ENCODE measurements at regions not wholly inside any gene's neighbourhood (a gene's known extent, or its start where the extent isn't known, plus 50 kb on each side); places are given as distances from the start of the nearest gene placed in this dataset.
"Not testable (repeated sequence)": the region's sequence is repeated elsewhere in the genome, so short reads cannot be mapped to it uniquely, and the experiment has no call there.

DNA sequence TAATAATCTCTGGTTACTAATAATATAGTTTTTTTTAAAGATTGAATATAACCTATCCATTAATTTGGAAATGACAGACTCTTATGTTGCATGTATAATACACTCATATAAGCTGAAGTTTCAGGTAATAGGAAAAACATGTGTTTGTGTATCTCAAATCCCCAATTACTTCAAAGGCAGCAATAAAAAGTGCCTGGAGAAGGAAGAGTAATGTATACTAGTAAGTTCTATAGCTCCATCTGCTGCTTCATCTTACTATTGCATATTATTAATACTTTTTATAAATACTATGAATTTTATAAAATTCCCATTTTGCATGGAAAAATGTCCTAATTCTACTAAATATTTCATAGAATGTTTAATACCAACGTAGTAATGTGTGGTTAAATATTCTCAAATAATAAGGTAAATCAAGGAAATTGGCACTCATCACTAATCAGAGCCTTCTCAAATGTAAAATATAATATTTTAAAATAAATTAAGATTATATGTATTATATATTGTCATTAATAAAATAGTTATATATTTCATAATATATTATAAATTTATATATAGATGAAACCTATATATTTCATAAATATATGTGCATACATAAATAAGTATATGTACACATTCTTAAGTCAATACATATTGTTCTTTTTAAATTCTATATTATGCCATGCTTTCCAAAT is 311.9 kb downstream of the HGF start:
- no TSS peak for BruUV-seq (replicated peaks)

DNA sequence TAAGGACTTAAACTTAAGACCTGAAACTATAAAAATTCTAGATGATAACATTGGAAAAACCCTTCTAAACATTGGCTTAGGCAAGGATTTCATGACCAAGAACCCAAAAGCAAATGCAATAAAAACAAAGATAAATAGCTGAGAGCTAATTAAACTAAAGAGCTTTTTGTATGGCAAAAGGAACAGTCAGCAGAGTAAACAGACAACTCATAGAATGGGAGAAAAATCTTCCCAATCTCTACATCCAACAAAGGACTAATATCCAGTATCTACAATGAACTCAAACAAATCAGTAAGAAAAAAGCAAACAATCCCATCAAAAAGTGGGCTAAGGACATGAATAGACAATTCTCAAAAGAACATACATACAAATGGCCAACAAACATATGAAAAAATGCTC is 316.1 kb downstream of the HGF start:
- intact Hi-C loops (cut with micrococcal nuclease); H3K79me2 ChIP-seq (ENCODE audit: control insufficient read depth, insufficient read depth, low read length); H3K27ac ChIP-seq (ENCODE audit: insufficient read depth, low read depth, low read length); H3K4me3 ChIP-seq (replicated peaks in 1 of 3; ENCODE audit: insufficient read depth in 1 of 3, low read depth in 1 of 3, low read length in 3 of 3); POLR2A ChIA-PET; H4K20me1 ChIP-seq (replicated peaks; ENCODE audit: control insufficient read depth, extremely low read depth, insufficient read depth, low read length); dilution Hi-C loops (cut with MboI; ENCODE audit: extremely low pct_ligation_motif_present, low sequenced_read_pairs); H3K9me1 ChIP-seq (replicated peaks; ENCODE audit: control insufficient read depth, extremely low read depth, insufficient read depth, low read length); FAIRE-seq; H3K4me2 ChIP-seq (ENCODE audit: insufficient read depth, low read length); H3K9me3 ChIP-seq (replicated peaks; ENCODE audit: control insufficient read depth, insufficient read depth, low read length); H2AFZ ChIP-seq (ENCODE audit: low read depth, low read length); BruUV-seq (replicated peaks); CTCF ChIA-PET; DNase-seq (ENCODE audit: low read depth, low spot score); H3K27me3 ChIP-seq (ENCODE audit: control insufficient read depth in 2 of 2, insufficient read depth in 2 of 2, low read length in 2 of 2); H3K4me1 ChIP-seq (ENCODE audit: control insufficient read depth, extremely low read depth, insufficient read depth, low read length); H3K36me3 ChIP-seq (ENCODE audit: control insufficient read depth in 2 of 2, extremely low read depth in 1 of 2, insufficient read depth in 2 of 2, low read length in 2 of 2); H3K9ac ChIP-seq (replicated peaks; ENCODE audit: extremely low read depth, insufficient read depth, low read length): not testable (repeated sequence)

More for the DNA sequence above, 311.9 kb downstream of the HGF start:
- peak; percentile 10 for DNase-seq (ENCODE audit: low read depth, low spot score)
- H4K20me1 ChIP-seq (replicated peaks; ENCODE audit: control insufficient read depth, extremely low read depth, insufficient read depth, low read length): no peaks in the 10 kb centered on the region
- no peak overlapping the region for H3K27ac ChIP-seq (ENCODE audit: insufficient read depth, low read depth, low read length)
- no peak overlapping the region for H2AFZ ChIP-seq (ENCODE audit: low read depth, low read length)
- TF ChIP-seq POLR2AphosphoS5 (IDR thresholded peaks at IDR 0.05; ENCODE audit: insufficient read depth, low read depth, low read length): no peak
- no peak for TF ChIP-seq FOS (IDR thresholded peaks at IDR 0.05; ENCODE audit: borderline replicate concordance, insufficient read depth, low read length)
- no peak for TF ChIP-seq JUN (IDR thresholded peaks at IDR 0.05; ENCODE audit: borderline replicate concordance, insufficient read depth, insufficient read length, low read depth)
- no peak for TF ChIP-seq EZH2 (IDR thresholded peaks at IDR 0.05; ENCODE audit: borderline replicate concordance, low read depth, low read length, severe bottlenecking)
- TF ChIP-seq, protein P1, sequence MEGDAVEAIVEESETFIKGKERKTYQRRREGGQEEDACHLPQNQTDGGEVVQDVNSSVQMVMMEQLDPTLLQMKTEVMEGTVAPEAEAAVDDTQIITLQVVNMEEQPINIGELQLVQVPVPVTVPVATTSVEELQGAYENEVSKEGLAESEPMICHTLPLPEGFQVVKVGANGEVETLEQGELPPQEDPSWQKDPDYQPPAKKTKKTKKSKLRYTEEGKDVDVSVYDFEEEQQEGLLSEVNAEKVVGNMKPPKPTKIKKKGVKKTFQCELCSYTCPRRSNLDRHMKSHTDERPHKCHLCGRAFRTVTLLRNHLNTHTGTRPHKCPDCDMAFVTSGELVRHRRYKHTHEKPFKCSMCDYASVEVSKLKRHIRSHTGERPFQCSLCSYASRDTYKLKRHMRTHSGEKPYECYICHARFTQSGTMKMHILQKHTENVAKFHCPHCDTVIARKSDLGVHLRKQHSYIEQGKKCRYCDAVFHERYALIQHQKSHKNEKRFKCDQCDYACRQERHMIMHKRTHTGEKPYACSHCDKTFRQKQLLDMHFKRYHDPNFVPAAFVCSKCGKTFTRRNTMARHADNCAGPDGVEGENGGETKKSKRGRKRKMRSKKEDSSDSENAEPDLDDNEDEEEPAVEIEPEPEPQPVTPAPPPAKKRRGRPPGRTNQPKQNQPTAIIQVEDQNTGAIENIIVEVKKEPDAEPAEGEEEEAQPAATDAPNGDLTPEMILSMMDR (IDR thresholded peaks at IDR 0.05; ENCODE audit: extremely low read depth in 1 of 2, insufficient read depth in 1 of 2, low read depth in 1 of 2, low read length in 2 of 2): peak; percentile 12 to 20
- TF ChIP-seq, protein P2, sequence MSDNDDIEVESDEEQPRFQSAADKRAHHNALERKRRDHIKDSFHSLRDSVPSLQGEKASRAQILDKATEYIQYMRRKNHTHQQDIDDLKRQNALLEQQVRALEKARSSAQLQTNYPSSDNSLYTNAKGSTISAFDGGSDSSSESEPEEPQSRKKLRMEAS (IDR thresholded peaks at IDR 0.05; ENCODE audit: insufficient read depth, insufficient read length): no peak
- no peak for TF ChIP-seq MYC (IDR thresholded peaks at IDR 0.05; ENCODE audit: low read depth, low read length)
- no peak for TF ChIP-seq POLR2A (IDR thresholded peaks at IDR 0.05; ENCODE audit: low read depth, low read length)
- no peak for TF ChIP-seq GATA2 (IDR thresholded peaks at IDR 0.05; ENCODE audit: insufficient read depth, insufficient read length, low read depth, low read length)
- no peaks in the 10 kb centered on the region for H3K4me1 ChIP-seq (ENCODE audit: control insufficient read depth, extremely low read depth, insufficient read depth, low read length)
- no peak overlapping the region for H3K4me2 ChIP-seq (ENCODE audit: insufficient read depth, low read length)
- peaks cover 8 to 13% of the 10 kb centered on the region in 2 experiments for H3K27me3 ChIP-seq (ENCODE audit: control insufficient read depth in 2 of 2, insufficient read depth in 2 of 2, low read length in 2 of 2)
- ChIA-PET CTCF (interaction anchor here (0.6 to 3.9 kb wide), 23 partner anchors 11 to 1030 kb away, joined by 3 to 67 read pairs (median 4); partner anchors contain the start of gene SEMA3C), POLR2A (no interaction called here)
- intact Hi-C loops (cut with micrococcal nuclease): loop anchor here (1.0 kb wide), 1 partner anchor 759 kb away; no protein-coding TSS in a partner anchor
- H3K4me3 ChIP-seq (replicated peaks in 1 of 3; ENCODE audit: insufficient read depth in 1 of 3, low read depth in 1 of 3, low read length in 3 of 3): no peak overlapping the region
- no peaks in the 10 kb centered on the region for H3K79me2 ChIP-seq (ENCODE audit: control insufficient read depth, insufficient read depth, low read length)
- no peaks in the 10 kb centered on the region for H3K9me3 ChIP-seq (replicated peaks; ENCODE audit: control insufficient read depth, insufficient read depth, low read length)
- no peaks in the 10 kb centered on the region for H3K9me1 ChIP-seq (replicated peaks; ENCODE audit: control insufficient read depth, extremely low read depth, insufficient read depth, low read length)
- no peak overlapping the region for H3K9ac ChIP-seq (replicated peaks; ENCODE audit: extremely low read depth, insufficient read depth, low read length)
- peak; percentile 42 for FAIRE-seq
- H3K36me3 ChIP-seq (ENCODE audit: control insufficient read depth in 2 of 2, extremely low read depth in 1 of 2, insufficient read depth in 2 of 2, low read length in 2 of 2): no peaks in the 10 kb centered on the region
- dilution Hi-C loops (cut with MboI; ENCODE audit: extremely low pct_ligation_motif_present, low sequenced_read_pairs): no loop called here
